Natural killer cell (primary cell): ENCODE measurements at regions not wholly inside any gene's neighbourhood (a gene's known extent, or its start where the extent isn't known, plus 50 kb on each side); places are given as distances from the start of the nearest gene placed in this dataset.

Experiments
- ATAC-seq, 3 donors: fragments of 150-1000 bp in 2 of 3; fragments of 200-7000 bp in 1 of 3; cut with Tn5 transposase; 1 replicate in 1 of 3; 2 replicates in 2 of 3; pipeline ENCODE4 v1.10.0; 2021; ENCODE audit warnings: mild to moderate bottlenecking in 2 of 3, moderate library complexity in 2 of 3
- DNase-seq, 2 donors: peaks; one replicate each; pipeline versions ENCODE4 v3.0.0 to v3.0.0-alpha.2; 2013 to 2021; ENCODE audit warnings: mixed read lengths in 1 of 2
- H3K27ac ChIP-seq: one replicate; pipeline ENCODE4 v1.5.1; 2013; ENCODE audit warnings: mild to moderate bottlenecking, low read length
- H3K27me3 ChIP-seq: one replicate; pipeline ENCODE4 v1.6.1; 2013; ENCODE audit warnings: low read length; ENCODE audit not compliant: control insufficient read depth, insufficient read depth
- H3K36me3 ChIP-seq: one replicate; pipeline ENCODE4 v1.6.1; 2013; ENCODE audit warnings: low read length; ENCODE audit not compliant: control insufficient read depth, insufficient read depth
- H3K4me1 ChIP-seq: one replicate; pipeline ENCODE4 v1.6.1; 2013; ENCODE audit warnings: low read length; ENCODE audit not compliant: control insufficient read depth, insufficient read depth
- H3K4me3 ChIP-seq: one replicate; pipeline ENCODE4 v1.5.1; 2013; ENCODE audit warnings: low read length
- H3K9me3 ChIP-seq: one replicate; pipeline ENCODE4 v1.6.1; 2013; ENCODE audit warnings: low read length; ENCODE audit not compliant: control insufficient read depth, insufficient read depth
- H3K27ac Mint-ChIP-seq, 2 donors: one replicate each; pipeline ENCODE4 v1.8.0; 2022; ENCODE audit warnings: mild to moderate bottlenecking in 2 of 2, mixed read lengths in 2 of 2, moderate library complexity in 1 of 2
- H3K27me3 Mint-ChIP-seq, 2 donors: one replicate each; pipeline ENCODE4 v1.8.0; 2022; ENCODE audit warnings: low read depth in 2 of 2, mixed read lengths in 2 of 2
- H3K36me3 Mint-ChIP-seq: one replicate; pipeline ENCODE4 v1.8.0; 2022; ENCODE audit warnings: mixed read lengths
- H3K4me1 Mint-ChIP-seq, 2 donors: one replicate each; pipeline ENCODE4 v1.8.0; 2022; ENCODE audit warnings: mixed read lengths in 2 of 2
- H3K4me3 Mint-ChIP-seq: one replicate; pipeline ENCODE4 v1.8.0; 2022; ENCODE audit warnings: mild to moderate bottlenecking, moderate library complexity, mixed read lengths
- H3K9me3 Mint-ChIP-seq, 2 donors: one replicate each; pipeline ENCODE4 v1.8.0; 2022; ENCODE audit warnings: mixed read lengths in 2 of 2
- CTCF ChIP-seq: fragments of 200-600 bp; IDR thresholded peaks from one replicate; pipeline ENCODE4 v1.8.0; 2022; ENCODE audit warnings: antibody characterized with exemption
- WGBS: methylation state at CpG from one replicate; pipeline ENCODE4 v1.1.7; 2013; ENCODE audit warnings: missing lambda C conversion rate; ENCODE audit not compliant: insufficient coverage; 5-methylcytosine and 5-hydroxymethylcytosine counted together
- intact Hi-C: fragments of 100-400 bp; cut with micrococcal nuclease; formaldehyde crosslinking; loops from one replicate; pipeline ENCODE4 v1.14.2; 2022

- TF ChIP-seq CTCF, result no peak
- no peaks in the 10 kb centered on the region for H3K27me3 ChIP-seq
- peaks cover 5% of the 10 kb centered on the region for H3K9me3 ChIP-seq
- WGBS, result 92% methylated on average over 9 of the region's 9 CpGs
- no peak overlapping the region for H3K4me3 ChIP-seq
- H3K27me3 Mint-ChIP-seq, result no peaks in the 10 kb centered on the region
- no peak for DNase-seq
- no peaks in the 10 kb centered on the region for H3K36me3 ChIP-seq
- no peak overlapping the region for H3K27ac Mint-ChIP-seq
- H3K27ac ChIP-seq, result no peak overlapping the region
- H3K9me3 Mint-ChIP-seq, result peaks cover 0 to 7% of the 10 kb centered on the region in 2 donors
- ATAC-seq, result no peak
- H3K4me1 Mint-ChIP-seq, result no peaks in the 10 kb centered on the region
- H3K4me1 ChIP-seq, result no peaks in the 10 kb centered on the region
- no peak overlapping the region for H3K4me3 Mint-ChIP-seq
- H3K36me3 Mint-ChIP-seq, result no peaks in the 10 kb centered on the region
- intact Hi-C loops, result no loop called here
Measured at GRCh38 chr2:163246135-163246534, 407.6 kb upstream of the KCNH7 start.

- Histone ChIP-seq H3K9me3 (peaks cover 13% of the 10 kb centered on the region), H3K27ac (no peak overlapping the region)
Measured at GRCh38 chr2:163236553-163236952, 398.0 kb upstream of the KCNH7 start.

GRCh38 chr2:163231666-163232065 lies 393.1 kb upstream of the KCNH7 start:
- Mint-ChIP-seq H3K9me3 (peaks cover 20 to 21% of the 10 kb centered on the region in 2 donors), H3K36me3 (no peaks in the 10 kb centered on the region), H3K27me3 (no peaks in the 10 kb centered on the region), H3K4me3 (no peak overlapping the region), H3K4me1 (no peaks in the 10 kb centered on the region), H3K27ac (no peak overlapping the region)
- no peaks in the 10 kb centered on the region for H3K4me1 ChIP-seq
- no peak for ATAC-seq
- intact Hi-C loops, result no loop called here
- H3K27me3 ChIP-seq, result no peaks in the 10 kb centered on the region
- DNase-seq, result no peak
- TF ChIP-seq CTCF, result no peak
- H3K9me3 ChIP-seq, result peaks cover 3% of the 10 kb centered on the region
- WGBS, result 92% methylated on average over 1 of the region's 1 CpG
- no peaks in the 10 kb centered on the region for H3K36me3 ChIP-seq
- no peak overlapping the region for H3K4me3 ChIP-seq
- H3K27ac ChIP-seq, result no peak overlapping the region

More at GRCh38 chr2:163236553-163236952, 398.0 kb upstream of the KCNH7 start:
- no peak for DNase-seq
- Histone ChIP-seq H3K4me1 (no peaks in the 10 kb centered on the region), H3K27me3 (no peaks in the 10 kb centered on the region), H3K4me3 (no peak overlapping the region), H3K36me3 (no peaks in the 10 kb centered on the region)
- no peak overlapping the region for H3K27ac Mint-ChIP-seq
- no peak for TF ChIP-seq CTCF
- no peak overlapping the region for H3K4me3 Mint-ChIP-seq
- no peak for ATAC-seq
- intact Hi-C loops, result no loop called here
- H3K36me3 Mint-ChIP-seq, result no peaks in the 10 kb centered on the region
- H3K4me1 Mint-ChIP-seq, result no peaks in the 10 kb centered on the region
- H3K27me3 Mint-ChIP-seq, result no peaks in the 10 kb centered on the region
- H3K9me3 Mint-ChIP-seq, result peaks cover 18 to 21% of the 10 kb centered on the region in 2 donors

- H3K27me3 ChIP-seq, result no peaks in the 10 kb centered on the region
- H3K4me1 Mint-ChIP-seq, result no peaks in the 10 kb centered on the region
- WGBS, result 90% methylated on average over 3 of the region's 3 CpGs
- no peak for TF ChIP-seq CTCF
- peaks cover 7% of the 10 kb centered on the region for H3K36me3 Mint-ChIP-seq
- H3K27me3 Mint-ChIP-seq, result no peaks in the 10 kb centered on the region
- peaks cover 9 to 10% of the 10 kb centered on the region in 2 donors for H3K9me3 Mint-ChIP-seq
- H3K36me3 ChIP-seq, result no peaks in the 10 kb centered on the region
- no peak overlapping the region for H3K4me3 Mint-ChIP-seq
- H3K9me3 ChIP-seq, result no peaks in the 10 kb centered on the region
- intact Hi-C loops, result no loop called here
- no peaks in the 10 kb centered on the region for H3K4me1 ChIP-seq
- H3K4me3 ChIP-seq, result no peak overlapping the region
- no peak overlapping the region for H3K27ac ChIP-seq
- DNase-seq (no peak), ATAC-seq (no peak)
- H3K27ac Mint-ChIP-seq, result no peak overlapping the region
Measured at GRCh38 chr2:163213661-163214081, 375.1 kb upstream of the KCNH7 start.
